Mesenchymal stem cell (in vitro differentiated cells and primary cell): ENCODE measurements at regions not wholly inside any gene's neighbourhood (a gene's known extent, or its start where the extent isn't known, plus 50 kb on each side); places are given as distances from the start of the nearest gene placed in this dataset.
A peak's percentile ranks its signal among the peaks of the same experiment; 100 is the strongest.

ENCODE experiments used
- DNase-seq: peaks from one replicate; pipeline ENCODE4 v3.0.0-alpha.2; 2013
- H2AFZ ChIP-seq: one replicate; pipeline ENCODE4 v1.6.1; 2013; ENCODE audit warnings: low read depth, mild to moderate bottlenecking, control low read depth, inconsistent platforms, low read length, moderate library complexity
- H2AK5ac ChIP-seq: 2 replicates; pipeline ENCODE4 v1.6.1; 2013; ENCODE audit warnings: low read length, moderate library complexity, mild to moderate bottlenecking, inconsistent platforms; ENCODE audit not compliant: severe bottlenecking
- H2BK120ac ChIP-seq: one replicate; pipeline ENCODE4 v1.6.1; 2013; ENCODE audit warnings: low read depth, mild to moderate bottlenecking, inconsistent platforms, low read length, moderate library complexity
- H2BK12ac ChIP-seq, 2 experiments: one replicate each; pipeline ENCODE4 v1.6.1; 2013; ENCODE audit warnings: inconsistent platforms in 2 of 2, low read length in 2 of 2, mild to moderate bottlenecking in 2 of 2, moderate library complexity in 2 of 2, control low read depth in 1 of 2
- H2BK15ac ChIP-seq: one replicate; pipeline ENCODE4 v1.6.1; 2013; ENCODE audit warnings: mild to moderate bottlenecking, low read depth, inconsistent platforms; ENCODE audit not compliant: poor library complexity, severe bottlenecking
- H2BK5ac ChIP-seq: 2 replicates; pipeline ENCODE4 v1.6.1; 2013; ENCODE audit warnings: low read depth, mild to moderate bottlenecking, low read length, control low read depth, inconsistent platforms; ENCODE audit not compliant: poor library complexity, severe bottlenecking
- H3K14ac ChIP-seq, 2 experiments: one replicate each; pipeline ENCODE4 v1.6.1; 2013; ENCODE audit warnings: inconsistent platforms in 2 of 2, low read length in 2 of 2, control low read depth in 1 of 2, mild to moderate bottlenecking in 1 of 2, moderate library complexity in 1 of 2
- H3K18ac ChIP-seq, 2 experiments: one replicate each; pipeline ENCODE4 v1.6.1; 2013; ENCODE audit warnings: inconsistent platforms in 2 of 2, low read length in 2 of 2, control low read depth in 1 of 2, low read depth in 1 of 2, mild to moderate bottlenecking in 1 of 2
- H3K23ac ChIP-seq, 2 experiments: one replicate each; pipeline ENCODE4 v1.6.1; 2013; ENCODE audit warnings: inconsistent platforms in 2 of 2, low read length in 2 of 2, mild to moderate bottlenecking in 2 of 2, moderate library complexity in 2 of 2, control low read depth in 1 of 2
- H3K27ac ChIP-seq: 2 replicates; pipeline ENCODE4 v1.5.1; 2013; ENCODE audit warnings: mild to moderate bottlenecking, moderate library complexity, low read length, control low read depth, inconsistent platforms; ENCODE audit not compliant: poor library complexity, severe bottlenecking
- H3K27me3 ChIP-seq, 2 experiments: 2 replicates each; pipeline versions ENCODE4 v1.6.1 to v1.7.0; 2013; ENCODE audit warnings: low read length in 2 of 2, mild to moderate bottlenecking in 2 of 2, moderate library complexity in 2 of 2, control low read depth in 1 of 2, inconsistent platforms in 1 of 2; ENCODE audit not compliant: control insufficient read depth in 1 of 2, insufficient read depth in 1 of 2
- H3K36me3 ChIP-seq, 2 experiments: 2 replicates each; pipeline versions ENCODE4 v1.6.1 to v1.7.0; 2013; ENCODE audit warnings: low read length in 2 of 2, control low read depth in 1 of 2, inconsistent platforms in 1 of 2, low read depth in 1 of 2, mild to moderate bottlenecking in 1 of 2; ENCODE audit not compliant: insufficient read depth in 2 of 2, control insufficient read depth in 1 of 2
- H3K4ac ChIP-seq, 2 experiments: one replicate each; pipeline ENCODE4 v1.6.1; 2013; ENCODE audit warnings: inconsistent platforms in 2 of 2, low read length in 2 of 2, mild to moderate bottlenecking in 2 of 2, moderate library complexity in 2 of 2, control low read depth in 1 of 2, low read depth in 1 of 2
- H3K4me1 ChIP-seq: 2 replicates; pipeline ENCODE4 v1.6.1; 2013; ENCODE audit warnings: low read depth, low read length, control low read depth; ENCODE audit not compliant: control insufficient read depth, insufficient read depth
- H3K4me2 ChIP-seq: 2 replicates; pipeline ENCODE4 v1.6.1; 2013; ENCODE audit warnings: low read length, mild to moderate bottlenecking, inconsistent platforms; ENCODE audit not compliant: poor library complexity, severe bottlenecking
- H3K4me3 ChIP-seq, 2 experiments: 2 replicates each; pipeline versions ENCODE4 v1.5.1 to v1.7.0; 2013; ENCODE audit warnings: low read length in 2 of 2, mild to moderate bottlenecking in 2 of 2, control low read depth in 1 of 2, low read depth in 1 of 2; ENCODE audit not compliant: insufficient read depth in 1 of 2
- H3K79me1 ChIP-seq: replicated peaks from 2 replicates; pipeline ENCODE4 v1.6.1; 2013; ENCODE audit warnings: mild to moderate bottlenecking, control low read depth, low read length, inconsistent platforms; ENCODE audit not compliant: poor library complexity, severe bottlenecking
- H3K9ac ChIP-seq: 2 replicates; pipeline ENCODE4 v1.7.0; 2013; ENCODE audit warnings: mild to moderate bottlenecking, low read length, moderate library complexity
- H3K9me3 ChIP-seq: 2 replicates; pipeline ENCODE4 v1.7.0; 2013; ENCODE audit warnings: mild to moderate bottlenecking, low read length; ENCODE audit not compliant: control insufficient read depth
- H4K8ac ChIP-seq: one replicate; pipeline ENCODE4 v1.6.1; 2013; ENCODE audit warnings: inconsistent platforms, mild to moderate bottlenecking, low read length, moderate library complexity
- H4K91ac ChIP-seq: one replicate; pipeline ENCODE4 v1.6.1; 2013; ENCODE audit warnings: mild to moderate bottlenecking, low read length, inconsistent platforms
- WGBS: methylation state at CpG from one replicate; pipeline ENCODE4 v1.1.7; 2013; ENCODE audit warnings: mixed read lengths; 5-methylcytosine and 5-hydroxymethylcytosine counted together

DNA sequence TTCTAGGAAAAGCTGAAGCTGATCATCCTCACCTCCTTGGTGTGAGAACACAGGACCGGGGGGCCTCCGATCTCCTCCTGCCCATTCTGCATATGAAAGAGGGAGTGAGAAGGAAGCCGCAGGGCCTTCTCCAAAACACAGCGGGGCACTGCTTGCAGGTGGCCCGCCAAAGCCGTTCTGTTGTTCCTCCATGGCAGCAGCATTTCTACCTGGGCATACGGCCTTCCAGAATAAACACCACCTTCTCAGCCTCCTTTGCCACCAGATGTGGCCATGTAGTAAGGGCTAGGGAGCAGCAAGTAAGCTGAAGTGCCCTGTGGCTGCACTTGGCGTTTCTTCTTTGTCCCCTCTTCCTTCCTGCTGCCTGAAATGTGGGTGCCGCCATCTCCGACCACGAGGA is 214.9 kb downstream of the TOMM20 start:
- Histone ChIP-seq H2BK12ac (no peak overlapping the region), H2AK5ac (no peak overlapping the region), H3K14ac (no peak overlapping the region), H3K18ac (peak overlapping the region in 1 of 2 experiments; percentile 0), H3K27me3 (no peaks in the 10 kb centered on the region), H3K36me3 (no peaks in the 10 kb centered on the region), H3K27ac (no peak overlapping the region), H3K4me3 (no peak overlapping the region), H3K9me3 (no peaks in the 10 kb centered on the region), H2BK120ac (no peak overlapping the region), H2BK5ac (no peak overlapping the region), H3K79me1 (no peaks in the 10 kb centered on the region), H3K4me1 (peaks cover 5% of the 10 kb centered on the region), H4K91ac (no peak overlapping the region), H3K23ac (no peak overlapping the region), H4K8ac (no peak overlapping the region), H3K4me2 (no peak overlapping the region), H2BK15ac (peak overlapping the region; percentile 68), H3K4ac (no peak overlapping the region), H3K9ac (no peak overlapping the region), H2AFZ (no peak overlapping the region)
- no peak for DNase-seq
- 81% methylated on average over 11 of the region's 11 CpGs for WGBS

GRCh38 chr1:234913278-234913649 is 215.4 kb downstream of the TOMM20 start:
- no peak overlapping the region for H3K27ac ChIP-seq
- H2BK12ac ChIP-seq, result no peak overlapping the region
- H2BK15ac ChIP-seq, result no peak overlapping the region
- H3K9ac ChIP-seq, result no peak overlapping the region
- no peaks in the 10 kb centered on the region for H3K79me1 ChIP-seq
- no peak for DNase-seq
- H3K4me2 ChIP-seq, result no peak overlapping the region
- no peaks in the 10 kb centered on the region for H3K36me3 ChIP-seq
- H3K9me3 ChIP-seq, result no peaks in the 10 kb centered on the region
- no peak overlapping the region for H3K4me3 ChIP-seq
- no peak overlapping the region for H2AK5ac ChIP-seq
- no peak overlapping the region for H2BK5ac ChIP-seq
- no peak overlapping the region for H4K91ac ChIP-seq
- no peaks in the 10 kb centered on the region for H3K27me3 ChIP-seq
- 93% methylated on average over 6 of the region's 8 CpGs for WGBS
- H2AFZ ChIP-seq, result no peak overlapping the region
- H2BK120ac ChIP-seq, result no peak overlapping the region
- H3K4ac ChIP-seq, result no peak overlapping the region
- H3K14ac ChIP-seq, result no peak overlapping the region
- no peak overlapping the region for H4K8ac ChIP-seq
- H3K4me1 ChIP-seq, result peaks cover 9% of the 10 kb centered on the region
- no peak overlapping the region for H3K18ac ChIP-seq
- no peak overlapping the region for H3K23ac ChIP-seq

DNA sequence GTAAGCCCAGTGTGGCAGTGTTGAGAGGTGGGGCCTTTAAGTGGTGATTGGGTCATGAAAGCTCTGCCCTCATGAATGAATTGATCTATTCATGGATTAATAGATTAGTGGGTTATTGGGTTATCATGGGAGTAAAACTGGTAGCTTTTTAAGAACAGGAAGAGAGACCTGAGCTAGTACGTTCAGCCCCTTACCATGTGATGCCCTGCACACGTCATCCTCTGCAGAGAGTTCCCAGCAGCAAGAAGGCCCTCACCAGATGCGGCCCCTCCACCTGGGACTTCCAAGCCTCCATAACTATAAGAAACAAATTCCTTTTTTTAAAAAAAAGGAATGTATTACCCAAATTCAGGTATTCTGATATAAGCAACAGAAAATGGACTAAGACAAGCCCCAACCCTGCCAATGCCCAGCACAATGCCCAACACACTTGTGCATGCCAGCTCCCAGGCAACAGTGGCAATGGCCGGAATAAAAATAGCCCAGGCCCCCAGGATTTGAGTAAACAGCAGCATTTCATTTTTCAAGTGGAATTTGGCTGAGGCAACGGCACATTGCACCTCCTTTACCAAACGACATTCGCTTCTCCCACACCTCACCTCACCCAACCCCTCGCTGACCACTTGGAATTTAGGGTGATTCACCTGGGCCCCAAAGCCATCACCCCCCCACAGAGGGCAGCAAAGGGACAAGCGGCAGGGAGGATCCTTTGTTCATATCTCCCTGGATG is 215.9 kb downstream of the TOMM20 start:
- no peak overlapping the region for H4K8ac ChIP-seq

GRCh38 chr1:234911787-234912186 is 216.8 kb downstream of the TOMM20 start:
- Histone ChIP-seq H3K18ac (peak overlapping the region; percentile 38 to 42), H3K4me3 (no peak overlapping the region), H3K4me2 (no peak overlapping the region), H3K27ac (no peak overlapping the region), H3K9ac (no peak overlapping the region), H2BK12ac (peak overlapping the region in 1 of 2 experiments; percentile 95), H2AFZ (no peak overlapping the region), H3K4ac (peak overlapping the region in 1 of 2 experiments; percentile 51), H3K36me3 (no peaks in the 10 kb centered on the region), H4K8ac (no peak overlapping the region), H2AK5ac (no peak overlapping the region), H2BK5ac (no peak overlapping the region), H3K9me3 (no peaks in the 10 kb centered on the region), H4K91ac (no peak overlapping the region), H3K4me1 (peaks cover 13% of the 10 kb centered on the region), H3K23ac (no peak overlapping the region), H3K79me1 (no peaks in the 10 kb centered on the region), H2BK120ac (no peak overlapping the region), H3K14ac (peak overlapping the region in 1 of 2 experiments; percentile 58), H3K27me3 (no peaks in the 10 kb centered on the region), H2BK15ac (no peak overlapping the region)
- no peak for DNase-seq
- 80% methylated on average over 7 of the region's 8 CpGs for WGBS

More for the DNA sequence above, 215.9 kb downstream of the TOMM20 start:
- Histone ChIP-seq H3K4me2 (no peak overlapping the region), H3K79me1 (no peaks in the 10 kb centered on the region), H3K27me3 (no peaks in the 10 kb centered on the region), H3K18ac (no peak overlapping the region), H3K36me3 (no peaks in the 10 kb centered on the region), H3K9me3 (no peaks in the 10 kb centered on the region), H3K4me3 (no peak overlapping the region), H2BK15ac (no peak overlapping the region), H3K4ac (no peak overlapping the region), H4K91ac (no peak overlapping the region), H2BK5ac (no peak overlapping the region), H2BK120ac (no peak overlapping the region), H3K9ac (no peak overlapping the region), H2AFZ (no peak overlapping the region), H3K4me1 (peaks cover 10% of the 10 kb centered on the region), H2AK5ac (no peak overlapping the region), H2BK12ac (no peak overlapping the region), H3K23ac (no peak overlapping the region), H3K27ac (no peak overlapping the region), H3K14ac (no peak overlapping the region)
- WGBS, result 88% methylated on average over 8 of the region's 9 CpGs
- no peak for DNase-seq
